CD4-positive, CD25-positive, alpha-beta regulatory T cell (primary cell): ENCODE measurements at regions not wholly inside any gene's neighbourhood (a gene's known extent, or its start where the extent isn't known, plus 50 kb on each side); places are given as distances from the start of the nearest gene placed in this dataset.

ENCODE experiments used
- ATAC-seq, 2 donors: fragments of 150-1000 bp; cut with Tn5 transposase; one replicate each; pipeline ENCODE4 v1.10.0; 2021; ENCODE audit warnings: low read depth in 2 of 2, moderate number of reproducible peaks in 2 of 2, moderate library complexity in 1 of 2
- DNase-seq, 3 donors: peaks; one replicate each; pipeline versions ENCODE4 v3.0.0 to v3.0.0-alpha.2; 2012 to 2022; ENCODE audit warnings: mixed read lengths in 1 of 3
- H3K27ac ChIP-seq: one replicate; pipeline ENCODE4 v1.7.0; 2013; ENCODE audit warnings: mild to moderate bottlenecking, low read length; ENCODE audit not compliant: insufficient read depth, poor library complexity, severe bottlenecking
- H3K27me3 ChIP-seq: one replicate; pipeline ENCODE4 v1.7.0; 2013; ENCODE audit warnings: low read length; ENCODE audit not compliant: control insufficient read depth, insufficient read depth
- H3K36me3 ChIP-seq: one replicate; pipeline ENCODE4 v1.7.0; 2013; ENCODE audit warnings: mild to moderate bottlenecking, low read length, moderate library complexity; ENCODE audit not compliant: control insufficient read depth, insufficient read depth
- H3K4me1 ChIP-seq: 2 replicates; pipeline ENCODE4 v1.7.0; 2013; ENCODE audit warnings: mild to moderate bottlenecking, low read length; ENCODE audit not compliant: insufficient read depth, control insufficient read depth, poor library complexity, severe bottlenecking
- H3K4me3 ChIP-seq: one replicate; pipeline ENCODE4 v1.7.0; 2013; ENCODE audit warnings: low read depth, mild to moderate bottlenecking, low read length, moderate library complexity
- H3K9me3 ChIP-seq, 2 experiments: 1 replicate in 1 of 2; 2 replicates in 1 of 2; pipeline ENCODE4 v1.7.0; 2013; ENCODE audit warnings: low read length in 2 of 2, mild to moderate bottlenecking in 1 of 2, moderate library complexity in 1 of 2; ENCODE audit not compliant: control insufficient read depth in 2 of 2
- H3K27ac Mint-ChIP-seq, 3 donors: one replicate each; pipeline ENCODE4 v1.8.0; 2020 to 2022; ENCODE audit warnings: mild to moderate bottlenecking in 3 of 3, mixed read lengths in 3 of 3, moderate library complexity in 2 of 3
- H3K27me3 Mint-ChIP-seq: one replicate; pipeline ENCODE4 v1.8.0; 2022; ENCODE audit warnings: mild to moderate bottlenecking, mixed read lengths
- H3K36me3 Mint-ChIP-seq: one replicate; pipeline ENCODE4 v1.8.0; 2020; ENCODE audit warnings: mixed read lengths
- H3K4me1 Mint-ChIP-seq, 4 donors: one replicate each; pipeline ENCODE4 v1.8.0; 2020 to 2022; ENCODE audit warnings: mixed read lengths in 4 of 4, mild to moderate bottlenecking in 1 of 4
- H3K4me3 Mint-ChIP-seq, 4 donors: one replicate each; pipeline ENCODE4 v1.8.0; 2020 to 2022; ENCODE audit warnings: mild to moderate bottlenecking in 4 of 4, mixed read lengths in 4 of 4, moderate library complexity in 3 of 4
- H3K9me3 Mint-ChIP-seq, 7 donors: one replicate each; pipeline ENCODE4 v1.8.0; 2020 to 2022; ENCODE audit warnings: mixed read lengths in 7 of 7, mild to moderate bottlenecking in 3 of 7, moderate library complexity in 2 of 7

DNA sequence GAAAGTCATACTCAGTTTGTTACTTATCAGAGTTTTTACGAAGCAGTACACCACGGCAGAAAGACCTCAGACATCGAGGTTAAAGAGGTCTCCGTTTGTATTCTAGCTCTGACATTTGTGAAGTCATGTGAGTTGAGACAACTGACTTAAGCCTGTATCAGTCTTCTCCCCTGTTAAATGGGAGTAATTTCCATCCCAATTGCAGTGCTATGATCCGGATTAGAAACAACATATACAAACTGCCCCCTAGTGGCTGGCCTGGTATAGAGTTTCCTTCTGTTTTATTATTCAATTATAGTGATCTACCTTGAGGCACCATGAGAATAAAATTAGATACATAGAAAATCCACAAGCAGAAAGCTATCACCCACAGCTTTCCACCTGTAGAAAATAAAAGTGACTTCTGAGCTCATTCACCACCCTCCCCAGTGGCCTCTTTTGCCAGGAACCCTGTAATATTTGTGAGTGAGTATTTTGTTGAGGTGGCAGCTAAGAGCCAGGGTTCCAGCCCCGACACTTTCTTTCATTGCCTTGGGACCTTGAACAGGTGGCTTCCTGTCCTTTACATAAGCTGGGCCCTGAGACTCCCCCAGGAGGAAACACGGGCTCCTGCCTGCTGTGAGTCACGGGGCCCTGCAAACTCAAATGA is 607.2 kb upstream of the MGMT start:
- Histone ChIP-seq H3K27me3 (no peaks in the 10 kb centered on the region), H3K4me3 (no peak overlapping the region), H3K4me1 (no peaks in the 10 kb centered on the region), H3K36me3 (no peaks in the 10 kb centered on the region), H3K9me3 (no peaks in the 10 kb centered on the region), H3K27ac (no peak overlapping the region)
- Mint-ChIP-seq H3K27me3 (no peaks in the 10 kb centered on the region), H3K27ac (no peak overlapping the region), H3K4me3 (no peak overlapping the region), H3K9me3 (peaks cover 0 to 3% (median 0%) of the 10 kb centered on the region in 7 donors), H3K4me1 (no peaks in the 10 kb centered on the region), H3K36me3 (no peaks in the 10 kb centered on the region)
- ATAC-seq: no peak
- DNase-seq: peak in 2 of 3 donors; percentile 2 to 17

DNA sequence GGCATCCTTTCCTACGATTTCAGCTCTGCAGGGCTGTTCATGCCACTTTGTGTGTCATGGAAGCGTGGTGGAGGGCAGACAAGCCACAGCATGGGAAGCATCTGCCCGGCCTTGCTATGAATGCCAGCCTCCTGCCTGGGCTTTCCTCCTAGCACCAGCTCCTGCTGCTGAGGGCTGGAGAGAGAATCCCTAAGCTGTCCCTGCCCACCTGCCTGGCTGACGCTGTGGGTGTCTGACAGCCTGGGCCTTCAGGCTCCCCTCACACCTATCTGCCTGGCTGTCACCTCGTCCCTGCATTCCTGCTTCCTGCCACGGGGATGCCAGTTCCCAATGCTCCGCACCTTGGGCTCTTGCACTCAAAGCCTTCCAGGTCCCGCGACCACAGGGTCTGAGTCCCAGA is 606.5 kb upstream of the MGMT start:
- Histone ChIP-seq H3K27me3 (no peaks in the 10 kb centered on the region), H3K36me3 (no peaks in the 10 kb centered on the region), H3K9me3 (no peaks in the 10 kb centered on the region), H3K4me1 (no peaks in the 10 kb centered on the region), H3K27ac (no peak overlapping the region), H3K4me3 (no peak overlapping the region)
- no peak for DNase-seq
- Mint-ChIP-seq H3K4me3 (no peak overlapping the region), H3K36me3 (no peaks in the 10 kb centered on the region), H3K27ac (no peak overlapping the region), H3K9me3 (peaks cover 0 to 3% (median 0%) of the 10 kb centered on the region in 7 donors), H3K27me3 (no peaks in the 10 kb centered on the region), H3K4me1 (no peaks in the 10 kb centered on the region)
- no peak for ATAC-seq

DNA sequence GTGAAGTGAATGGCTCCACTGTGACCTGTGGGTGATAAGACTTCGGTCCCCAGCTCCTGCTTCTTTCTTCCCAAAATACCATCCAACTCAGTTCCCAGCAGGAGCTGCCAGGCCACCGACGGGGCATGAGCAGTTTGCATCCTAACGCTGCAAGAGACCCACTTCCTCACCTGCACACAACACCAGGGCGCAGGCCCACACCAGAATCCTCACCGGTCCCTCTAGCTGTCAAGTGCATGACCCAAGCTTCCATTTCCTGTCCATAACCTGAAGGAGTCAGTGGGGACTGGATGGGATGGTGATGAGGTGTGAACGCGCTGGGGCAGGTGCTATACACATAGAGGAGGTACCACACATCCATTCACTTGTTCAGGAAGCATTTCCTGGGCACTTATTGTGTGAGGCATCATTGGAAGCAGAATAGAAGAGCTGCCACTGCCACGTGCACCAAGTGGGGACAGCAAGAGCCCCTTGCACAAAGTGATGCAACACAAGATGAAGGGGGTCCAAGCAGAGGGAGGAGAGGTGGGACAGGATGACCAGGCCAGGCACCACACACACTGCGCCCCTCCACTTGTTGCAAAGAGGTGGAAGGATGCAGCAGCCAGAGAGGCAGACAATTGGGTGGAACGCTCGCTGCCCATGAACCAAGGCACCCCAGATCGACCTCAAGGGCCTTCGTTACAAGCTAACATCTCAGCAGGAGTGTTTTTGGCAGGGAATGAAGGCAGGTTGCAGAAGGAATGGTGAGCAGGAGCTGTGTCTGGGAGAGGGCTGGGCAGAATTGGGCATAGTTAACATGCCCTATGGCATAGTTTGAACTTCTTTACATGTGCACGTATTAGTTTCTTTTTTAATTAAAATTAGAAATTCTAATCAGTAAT is 605.8 kb upstream of the MGMT start:
- no peak for ATAC-seq
- no peaks in the 10 kb centered on the region for H3K9me3 ChIP-seq
- DNase-seq: no peak
- H3K36me3 ChIP-seq: no peaks in the 10 kb centered on the region
- H3K27me3 ChIP-seq: no peaks in the 10 kb centered on the region
- H3K27me3 Mint-ChIP-seq: peaks cover 5% of the 10 kb centered on the region
- no peaks in the 10 kb centered on the region for H3K4me1 Mint-ChIP-seq
- no peak overlapping the region for H3K4me3 Mint-ChIP-seq
- H3K27ac Mint-ChIP-seq: peak overlapping the region in 1 of 3 donors; percentile 48
- H3K36me3 Mint-ChIP-seq: no peaks in the 10 kb centered on the region
- H3K9me3 Mint-ChIP-seq: peaks cover 0 to 3% (median 0%) of the 10 kb centered on the region in 7 donors
- no peaks in the 10 kb centered on the region for H3K4me1 ChIP-seq
- no peak overlapping the region for H3K4me3 ChIP-seq
- no peak overlapping the region for H3K27ac ChIP-seq

DNA sequence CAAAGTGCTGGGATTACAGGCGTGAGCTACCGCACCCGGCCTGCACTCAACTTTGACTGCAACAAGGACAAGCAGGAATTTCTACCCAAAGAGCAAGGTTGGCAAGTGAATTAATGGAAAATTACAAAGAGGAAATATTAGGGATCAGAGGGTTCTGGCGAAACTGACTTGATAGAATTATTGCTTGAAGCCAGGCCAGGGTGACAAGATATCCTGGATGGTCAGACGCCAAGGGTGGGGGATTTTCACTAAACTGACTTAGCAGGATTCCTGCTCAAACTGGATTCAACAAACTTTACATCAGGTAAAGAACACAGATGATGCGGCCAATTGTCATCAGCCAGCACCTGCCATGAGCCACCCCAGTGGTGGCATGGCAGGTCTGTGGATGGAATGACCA is 603.6 kb upstream of the MGMT start:
- no peak for ATAC-seq
- Mint-ChIP-seq H3K27ac (no peak overlapping the region), H3K4me1 (no peaks in the 10 kb centered on the region), H3K27me3 (peaks cover 10% of the 10 kb centered on the region), H3K9me3 (peaks cover 0 to 3% (median 0%) of the 10 kb centered on the region in 7 donors), H3K4me3 (no peak overlapping the region), H3K36me3 (no peaks in the 10 kb centered on the region)
- Histone ChIP-seq H3K27ac (no peak overlapping the region), H3K9me3 (no peaks in the 10 kb centered on the region), H3K4me1 (no peaks in the 10 kb centered on the region), H3K27me3 (no peaks in the 10 kb centered on the region), H3K4me3 (no peak overlapping the region), H3K36me3 (no peaks in the 10 kb centered on the region)
- DNase-seq: no peak

DNA sequence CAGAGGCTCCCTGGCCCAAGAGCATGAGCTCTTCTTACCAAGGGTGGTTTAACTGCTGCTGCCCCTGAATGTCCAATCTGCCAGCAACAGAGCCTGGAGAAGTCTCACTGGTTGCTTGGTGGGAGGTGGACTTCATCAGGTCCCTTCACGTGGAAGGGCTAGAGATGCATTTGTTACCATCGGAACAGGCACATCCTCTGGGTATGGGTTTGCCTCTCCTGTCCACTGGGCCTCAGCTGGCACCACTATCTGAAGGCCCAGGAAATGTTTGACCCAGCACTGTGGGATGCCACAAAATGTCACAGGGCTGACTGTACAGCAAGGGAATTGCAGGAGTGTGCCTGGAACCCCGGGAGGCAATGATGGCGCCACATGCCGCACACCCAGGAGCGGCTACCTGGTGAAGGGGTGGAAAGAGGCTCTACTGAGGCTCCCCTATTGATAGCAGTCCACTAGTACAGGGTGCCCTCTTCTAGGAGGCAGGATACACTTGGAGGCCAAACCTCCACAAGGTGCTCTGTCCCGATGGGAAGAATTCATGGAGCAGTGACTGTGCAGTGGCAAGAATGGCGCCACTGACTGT is 603.1 kb upstream of the MGMT start:
- H3K27me3 Mint-ChIP-seq: peaks cover 10% of the 10 kb centered on the region
- H3K4me1 Mint-ChIP-seq: no peaks in the 10 kb centered on the region

DNA sequence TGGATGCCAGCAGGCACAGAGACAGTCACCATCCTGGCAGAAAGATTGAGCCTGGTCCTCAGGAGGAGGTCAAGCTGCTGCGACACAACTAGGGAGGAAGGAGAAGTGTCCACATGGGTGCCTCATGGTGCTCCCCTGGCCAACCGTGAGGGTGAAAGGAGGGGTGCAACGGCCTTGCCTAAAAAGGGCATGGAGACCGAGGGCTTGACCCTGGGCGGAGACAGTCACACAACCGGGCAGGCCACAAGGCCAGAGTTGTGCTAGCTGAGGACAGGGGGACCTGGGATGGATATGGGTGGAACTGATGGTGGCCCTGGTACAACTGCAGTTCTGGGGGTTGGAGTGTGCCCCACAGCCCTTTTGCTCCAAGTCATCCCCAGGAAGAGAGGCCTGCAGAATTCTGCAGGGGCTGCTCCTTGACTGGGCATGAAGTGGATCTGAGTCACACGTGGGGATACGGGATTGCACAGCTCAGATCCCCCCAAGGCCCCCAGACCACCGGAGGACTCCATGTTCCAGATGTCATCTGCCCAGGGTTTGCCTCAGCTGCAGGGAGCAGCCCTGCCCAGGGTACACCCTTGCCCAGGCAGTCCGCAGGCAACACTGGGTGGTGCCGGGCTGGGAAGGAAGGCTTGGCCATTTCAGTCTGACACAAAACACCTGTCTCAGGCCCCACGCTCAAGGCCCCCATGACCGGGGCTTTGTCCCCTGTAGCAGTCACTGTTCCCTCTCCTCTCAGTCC is 602.3 kb upstream of the MGMT start:
- H3K36me3 Mint-ChIP-seq: no peaks in the 10 kb centered on the region

More for the DNA sequence above, 603.1 kb upstream of the MGMT start:
- DNase-seq (no peak), ATAC-seq (no peak)
- Histone ChIP-seq H3K27me3 (no peaks in the 10 kb centered on the region), H3K4me3 (no peak overlapping the region), H3K4me1 (no peaks in the 10 kb centered on the region), H3K36me3 (no peaks in the 10 kb centered on the region), H3K27ac (no peak overlapping the region), H3K9me3 (no peaks in the 10 kb centered on the region)
- no peak overlapping the region for H3K4me3 Mint-ChIP-seq
- no peak overlapping the region for H3K27ac Mint-ChIP-seq
- peaks cover 0 to 3% (median 0%) of the 10 kb centered on the region in 7 donors for H3K9me3 Mint-ChIP-seq
- no peaks in the 10 kb centered on the region for H3K36me3 Mint-ChIP-seq

DNA sequence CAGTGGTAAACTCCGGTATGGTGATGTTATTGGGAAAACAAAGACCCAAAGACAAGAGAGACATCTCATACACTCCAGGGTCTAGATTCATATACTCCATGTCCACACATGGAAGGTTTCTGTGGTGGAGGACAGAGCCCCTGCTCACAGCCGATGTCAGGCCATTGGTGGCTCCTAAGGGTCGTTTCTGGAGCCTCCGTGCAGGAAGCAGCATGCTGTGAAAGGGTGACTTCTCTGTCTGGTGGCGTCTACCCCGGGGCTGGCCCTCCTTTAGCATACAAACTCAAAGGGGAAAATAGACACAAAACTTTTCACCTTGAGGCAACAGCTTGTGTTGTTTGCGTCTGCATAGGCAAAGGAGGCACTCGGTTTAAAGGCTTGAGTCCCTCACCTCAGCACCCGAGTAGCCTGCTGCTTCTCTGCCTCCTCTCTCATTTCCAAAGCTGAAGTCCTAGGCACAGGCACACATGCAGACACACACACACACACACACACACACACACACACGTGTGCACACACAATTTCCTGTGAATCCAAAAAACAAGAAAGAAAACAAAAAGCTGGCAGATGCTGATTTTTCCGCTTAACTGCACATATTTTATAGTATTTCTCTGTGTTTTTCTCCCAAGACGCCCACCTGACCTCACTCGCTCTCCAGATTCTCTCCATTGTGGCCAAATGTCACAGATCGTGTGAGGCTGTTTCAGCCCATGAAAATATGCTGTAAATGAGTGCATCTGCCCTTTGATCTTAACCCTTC is 601.4 kb upstream of the MGMT start:
- no peaks in the 10 kb centered on the region for H3K36me3 Mint-ChIP-seq
- H3K27me3 ChIP-seq: no peaks in the 10 kb centered on the region
- peaks cover 0 to 2% (median 0%) of the 10 kb centered on the region in 7 donors for H3K9me3 Mint-ChIP-seq
- DNase-seq (no peak), ATAC-seq (no peak)
- no peaks in the 10 kb centered on the region for H3K9me3 ChIP-seq
- peaks cover 10% of the 10 kb centered on the region for H3K27me3 Mint-ChIP-seq
- no peak overlapping the region for H3K4me3 ChIP-seq
- H3K4me1 Mint-ChIP-seq: no peaks in the 10 kb centered on the region
- no peak overlapping the region for H3K27ac ChIP-seq
- no peak overlapping the region for H3K27ac Mint-ChIP-seq
- H3K4me3 Mint-ChIP-seq: no peak overlapping the region
- no peaks in the 10 kb centered on the region for H3K36me3 ChIP-seq
- H3K4me1 ChIP-seq: no peaks in the 10 kb centered on the region

More for the DNA sequence above, 602.3 kb upstream of the MGMT start:
- Histone ChIP-seq H3K4me3 (no peak overlapping the region), H3K4me1 (no peaks in the 10 kb centered on the region), H3K27me3 (no peaks in the 10 kb centered on the region), H3K27ac (no peak overlapping the region), H3K36me3 (no peaks in the 10 kb centered on the region), H3K9me3 (no peaks in the 10 kb centered on the region)
- no peak for ATAC-seq
- Mint-ChIP-seq H3K9me3 (peaks cover 0 to 3% (median 0%) of the 10 kb centered on the region in 7 donors), H3K4me1 (no peaks in the 10 kb centered on the region), H3K27me3 (peaks cover 10% of the 10 kb centered on the region), H3K4me3 (no peak overlapping the region), H3K27ac (no peak overlapping the region)
- DNase-seq: no peak
